AG09319 (cell line): ENCODE measurements at regions not wholly inside any gene's neighbourhood (a gene's known extent, or its start where the extent isn't known, plus 50 kb on each side); places are given as distances from the start of the nearest gene placed in this dataset.

Experiments used
- DNase-seq: peaks from one replicate; pipeline ENCODE4 v3.0.0-alpha.2; 2010; ENCODE audit warnings: low read depth; ENCODE audit errors: extremely low read depth
- CTCF ChIP-seq: IDR thresholded peaks from 2 replicates; pipeline ENCODE4 v1.5.1; 2011; ENCODE audit warnings: low read depth, mild to moderate bottlenecking, inconsistent platforms, low read length, moderate library complexity

DNA sequence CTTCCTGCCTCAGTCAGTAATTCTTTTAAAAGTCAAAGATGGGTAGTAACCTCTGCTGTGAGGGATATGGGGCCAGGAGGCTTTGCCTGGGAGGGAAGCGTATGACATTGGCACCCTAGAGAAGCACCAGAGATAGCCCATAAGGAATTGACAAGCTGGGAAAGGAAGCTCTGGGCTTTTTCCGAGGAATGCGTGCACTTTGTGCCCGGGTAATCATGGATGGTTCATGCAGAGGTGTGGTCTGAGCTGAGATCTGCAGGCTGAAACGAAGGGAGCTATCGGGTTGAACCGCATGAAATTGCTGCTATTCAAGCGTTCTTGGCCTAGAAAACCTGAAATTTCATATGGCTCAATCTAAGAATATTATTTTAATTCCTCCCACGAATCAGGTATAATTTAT, 127.7 kb upstream of the TLE3 start:
- TF ChIP-seq CTCF = no peak
- DNase-seq = no peak

DNA sequence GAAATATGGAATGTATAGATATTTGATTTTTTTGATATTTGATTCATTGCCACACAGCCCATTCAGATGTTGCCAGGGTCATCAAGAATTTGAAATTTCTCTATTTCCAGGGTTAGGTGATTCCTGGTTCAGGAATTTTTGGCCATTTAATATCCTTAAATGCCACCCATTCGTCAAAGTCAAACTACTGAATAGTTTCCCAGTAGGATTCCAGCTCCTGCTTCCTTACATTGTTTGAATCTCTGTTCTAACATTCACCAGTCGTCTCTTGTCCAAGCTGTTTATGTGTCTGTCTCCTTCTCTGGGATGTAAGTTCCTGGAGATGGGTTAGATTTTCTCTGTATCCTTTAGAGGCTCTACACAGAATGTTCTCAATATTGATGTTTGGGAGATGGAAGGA, 124.9 kb upstream of the TLE3 start:
- TF ChIP-seq CTCF = no peak
- DNase-seq = no peak

DNA sequence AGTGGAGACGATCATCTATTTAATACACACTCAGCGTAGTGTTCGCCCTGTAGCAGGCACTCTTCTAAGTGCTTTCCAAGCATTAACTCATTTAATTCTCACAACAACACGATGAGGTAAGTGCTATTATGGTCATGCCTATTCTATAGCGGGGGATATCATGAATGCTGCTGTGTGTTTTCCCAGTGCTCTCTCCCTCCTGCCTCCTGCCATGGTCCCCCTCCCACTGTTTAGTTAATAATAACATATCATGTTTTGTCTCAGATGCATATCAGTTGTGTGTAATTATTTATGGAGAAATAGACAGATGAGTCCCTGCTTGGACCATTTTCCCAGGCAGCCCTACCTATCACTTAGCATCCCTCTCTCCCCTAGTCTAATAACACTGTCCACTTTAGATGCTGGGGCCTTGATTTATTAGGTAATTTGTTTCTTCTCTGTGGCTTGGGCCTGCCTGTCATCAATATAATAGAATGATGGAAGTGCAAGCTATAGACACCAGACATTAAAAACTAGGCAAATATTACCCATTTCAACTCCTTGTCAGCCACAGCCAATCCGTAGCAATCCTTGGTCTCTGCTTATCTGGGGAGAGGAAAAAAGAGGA, 122.9 kb upstream of the TLE3 start:
- no peak for TF ChIP-seq CTCF
- no peak for DNase-seq

- no peak for TF ChIP-seq CTCF
- no peak for DNase-seq
Observed at GRCh38 chr15:70219966-70220365, 122.2 kb upstream of the TLE3 start.

DNA sequence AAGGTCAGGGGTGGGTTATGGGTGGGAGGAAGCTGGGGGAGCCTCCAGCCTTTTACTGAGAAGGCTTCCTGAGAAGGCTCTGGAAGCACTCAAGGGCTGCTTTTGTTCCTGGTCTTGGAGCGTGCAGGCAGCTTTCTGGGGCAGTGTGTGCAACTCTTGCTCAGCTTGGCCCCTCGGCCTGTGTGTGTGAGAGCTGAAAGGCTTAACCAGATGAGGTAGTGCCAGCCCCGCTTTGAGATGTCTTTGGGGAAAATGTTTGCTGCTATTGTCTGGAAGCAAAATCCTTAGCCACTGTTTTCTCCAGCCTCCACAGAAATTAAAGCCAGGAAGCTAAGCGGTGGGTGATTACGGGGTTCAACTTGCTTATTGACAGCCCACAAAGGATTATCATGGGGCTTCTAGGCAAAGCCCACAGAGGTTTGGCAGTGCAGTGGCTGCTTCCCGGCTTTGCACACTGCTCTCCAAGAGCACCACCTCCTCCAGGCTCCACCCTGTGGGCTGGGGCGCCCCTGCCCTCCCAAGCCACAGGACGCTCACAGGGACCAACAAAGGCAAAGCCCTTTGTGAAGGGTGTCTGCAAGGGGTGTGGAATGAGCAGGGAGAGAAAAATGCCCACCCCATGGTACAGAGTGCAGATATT, 121.7 kb upstream of the TLE3 start:
- no peak for TF ChIP-seq CTCF

DNA sequence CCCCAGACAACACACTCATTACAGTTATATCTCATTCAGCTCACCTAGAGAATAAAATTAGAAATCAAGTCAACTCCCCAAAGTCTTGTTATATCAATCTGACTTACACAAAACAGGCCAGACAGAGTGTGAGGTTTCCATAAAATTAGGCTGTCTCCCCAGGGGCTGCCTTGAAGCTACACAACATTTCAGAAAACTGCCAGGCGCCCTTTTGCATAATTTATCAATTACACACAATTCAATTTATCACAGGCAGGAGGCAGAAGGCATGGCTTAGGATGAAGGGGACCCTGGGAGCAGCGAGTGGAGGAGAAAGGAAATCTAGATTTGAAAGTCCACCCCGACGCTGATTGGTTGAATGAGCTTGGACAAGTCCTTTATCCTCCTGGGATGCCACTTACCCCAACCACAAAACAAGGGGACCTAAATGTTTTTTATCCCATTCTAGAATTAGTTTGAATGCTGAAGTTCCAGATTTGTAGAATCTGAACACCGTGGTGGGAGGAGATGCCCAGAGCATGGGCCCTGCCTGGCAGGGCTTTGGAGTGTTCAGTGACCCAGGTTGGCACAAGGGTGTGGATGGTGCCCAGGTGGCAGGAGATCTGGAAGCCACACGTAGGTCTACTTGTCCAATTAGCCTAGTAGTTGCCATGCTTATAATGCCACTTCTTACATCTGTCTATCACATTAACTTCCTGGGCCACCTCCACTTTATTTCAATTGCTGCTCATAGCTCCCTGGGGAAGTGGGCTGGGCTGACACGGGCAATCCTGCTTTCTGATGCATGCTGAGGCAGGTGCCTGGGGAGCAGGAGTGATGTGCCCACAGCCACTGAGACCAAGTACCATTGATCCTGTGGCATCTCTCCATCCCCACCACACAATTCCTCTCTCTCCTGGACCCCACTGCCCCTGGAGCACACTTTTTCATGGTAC, 119.8 kb upstream of the TLE3 start:
- DNase-seq = no peak

More for the DNA sequence above, 121.7 kb upstream of the TLE3 start:
- no peak for DNase-seq

More for the DNA sequence above, 119.8 kb upstream of the TLE3 start:
- no peak for TF ChIP-seq CTCF
